ENCODE measurements at regions not wholly inside any gene's neighbourhood (a gene's known extent, or its start where the extent isn't known, plus 50 kb on each side); places are given as distances from the start of the nearest gene placed in this dataset.
"Not testable (repeated sequence)": the region's sequence is repeated elsewhere in the genome, so short reads cannot be mapped to it uniquely, and the experiment has no call there.

DNA sequence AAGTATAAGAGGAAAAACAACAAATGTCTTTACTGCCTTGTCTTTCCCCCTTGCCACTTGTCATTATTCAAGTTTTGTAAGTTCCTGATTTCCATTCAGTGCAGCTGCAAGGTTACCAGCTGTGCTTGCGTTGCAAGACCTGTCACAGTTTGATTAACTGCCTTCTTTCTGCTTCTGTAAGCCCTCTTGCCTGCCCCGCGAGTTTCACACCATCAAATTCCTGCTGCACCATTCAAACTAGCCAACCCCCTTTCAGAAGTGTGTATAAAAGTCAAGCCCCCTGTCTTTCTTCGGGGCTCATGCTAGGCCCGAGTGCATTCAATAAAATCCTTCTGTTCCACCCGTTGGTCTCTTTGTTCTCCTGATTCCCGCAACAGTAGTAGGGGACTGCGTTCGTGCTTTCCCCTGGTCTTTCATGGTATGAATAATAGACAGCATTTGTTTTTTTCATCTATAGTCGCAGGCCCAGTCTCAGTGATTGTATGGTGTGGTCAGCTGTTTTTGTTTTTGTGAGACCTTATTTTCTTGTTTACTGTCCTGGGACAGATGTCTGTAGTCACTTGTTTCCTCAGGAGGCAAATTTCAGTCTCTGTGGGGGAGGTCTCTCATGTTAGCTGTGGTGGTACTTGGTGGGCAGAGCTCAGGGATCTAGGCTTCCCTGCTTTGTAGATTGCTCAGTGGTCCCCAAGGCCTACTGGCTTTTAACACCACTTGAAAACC lies 159.1 kb upstream of the NOTCH2NLA start:
- peak overlapping the region; percentile 88 for H3K27ac ChIP-seq
- peak; percentile 12 for DNase-seq (ENCODE audit: low read depth, low spot score)

DNA sequence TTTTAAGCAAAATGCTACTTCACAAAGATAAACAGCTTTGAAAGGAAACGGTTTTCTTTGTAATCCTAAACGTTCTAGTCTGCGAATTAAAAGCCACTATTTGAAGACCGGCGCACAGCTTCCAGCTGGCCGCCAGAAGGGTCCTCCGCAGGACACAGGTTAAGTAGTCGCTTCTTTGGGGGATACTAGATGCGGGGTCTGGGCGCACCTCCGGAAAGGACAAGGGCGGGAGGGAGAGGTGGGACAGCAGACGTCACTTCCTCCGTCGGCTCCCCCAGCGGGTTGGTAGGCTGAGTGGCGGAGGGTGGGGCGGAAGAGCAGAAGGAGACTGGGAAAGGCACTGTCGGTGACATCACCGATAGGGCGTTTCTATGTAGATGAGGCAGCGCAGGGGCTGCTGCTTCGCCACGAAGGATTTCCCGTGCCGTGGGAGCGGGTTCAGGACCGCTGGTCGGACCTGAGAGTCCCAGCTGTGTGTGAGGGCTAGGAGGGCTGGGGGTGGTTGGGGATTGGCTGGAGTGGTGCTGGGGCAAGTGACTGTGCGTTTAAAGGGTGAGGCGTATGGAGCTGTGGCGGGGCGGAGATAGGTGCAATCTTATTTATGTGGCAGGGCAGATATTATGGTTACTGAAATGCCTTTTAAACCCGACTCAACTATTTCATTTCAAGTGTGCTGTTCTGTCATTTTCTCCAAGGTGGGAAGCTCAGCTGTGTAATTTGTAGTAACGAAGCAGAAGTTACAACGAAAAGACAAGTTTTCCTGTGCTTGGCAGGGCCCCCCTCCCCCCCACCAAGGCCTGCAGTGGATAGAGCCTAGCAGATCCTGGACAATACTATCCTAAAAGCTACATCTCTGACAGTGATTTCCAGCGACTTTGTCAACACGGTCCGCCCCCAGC lies 158.3 kb upstream of the NOTCH2NLA start:
- peak overlapping the region; percentile 88 for H3K27ac ChIP-seq
- peak; percentile 96 for DNase-seq (ENCODE audit: low read depth, low spot score)

DNA sequence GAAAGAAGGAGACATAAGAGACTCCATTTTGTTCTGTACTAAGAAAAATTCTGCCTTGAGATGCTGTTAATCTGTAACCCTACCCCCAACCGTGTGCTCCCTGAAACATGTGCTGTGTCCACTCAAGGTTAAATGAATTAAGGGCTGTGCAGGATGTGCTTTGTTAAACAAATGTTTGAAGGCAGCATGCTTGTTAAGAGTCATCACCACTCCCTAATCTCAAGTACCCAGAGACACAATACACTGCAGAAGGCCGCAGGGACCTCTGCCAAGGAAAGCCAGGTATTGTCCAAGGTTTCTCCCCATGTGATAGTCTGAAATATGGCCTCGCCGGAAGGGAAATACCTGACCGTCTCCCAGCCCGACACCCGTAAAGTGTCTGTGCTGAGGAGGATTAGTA lies 152.4 kb upstream of the NOTCH2NLA start:
- not testable (repeated sequence) for DNase-seq (ENCODE audit: low read depth, low spot score); H3K27ac ChIP-seq

DNA sequence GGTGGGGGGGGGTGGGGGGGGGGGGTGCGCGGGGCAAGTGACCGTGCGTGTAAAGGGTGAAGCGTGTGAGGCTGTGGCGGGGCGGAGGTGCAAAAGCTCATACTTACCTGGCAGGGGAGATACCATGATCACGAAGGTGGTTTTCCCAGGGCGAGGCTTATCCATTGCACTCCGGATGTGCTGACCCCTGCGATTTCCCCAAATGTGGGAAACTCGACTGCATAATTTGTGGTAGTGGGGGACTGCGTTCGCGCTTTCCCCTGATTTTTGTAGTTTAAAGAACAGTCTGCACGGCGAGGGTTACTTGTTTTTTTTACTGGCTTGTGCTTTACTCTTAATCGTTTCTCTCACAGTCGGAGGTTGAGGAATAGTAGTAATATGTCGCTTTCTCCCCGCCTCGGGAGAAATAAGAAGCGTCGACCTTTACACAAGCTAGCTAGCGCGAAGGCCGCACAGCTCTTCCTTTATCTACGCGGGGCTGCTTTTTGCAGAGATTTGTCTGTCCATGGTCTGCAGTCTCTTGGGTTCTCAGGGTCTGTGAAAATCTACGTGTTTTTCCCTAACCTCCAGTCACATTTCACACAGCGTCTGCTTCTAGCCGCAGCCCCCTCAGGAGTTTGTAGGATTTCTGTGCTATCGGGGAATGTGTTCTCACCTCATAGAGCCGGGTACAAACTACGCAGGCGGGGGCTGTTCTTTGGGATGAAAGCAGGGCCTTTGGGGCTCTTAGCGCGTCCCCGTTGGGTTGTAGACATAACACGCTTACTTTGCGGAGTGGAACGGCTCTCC lies 148.1 kb upstream of the NOTCH2NLA start:
- peak overlapping the region; percentile 87 for H3K27ac ChIP-seq

DNA sequence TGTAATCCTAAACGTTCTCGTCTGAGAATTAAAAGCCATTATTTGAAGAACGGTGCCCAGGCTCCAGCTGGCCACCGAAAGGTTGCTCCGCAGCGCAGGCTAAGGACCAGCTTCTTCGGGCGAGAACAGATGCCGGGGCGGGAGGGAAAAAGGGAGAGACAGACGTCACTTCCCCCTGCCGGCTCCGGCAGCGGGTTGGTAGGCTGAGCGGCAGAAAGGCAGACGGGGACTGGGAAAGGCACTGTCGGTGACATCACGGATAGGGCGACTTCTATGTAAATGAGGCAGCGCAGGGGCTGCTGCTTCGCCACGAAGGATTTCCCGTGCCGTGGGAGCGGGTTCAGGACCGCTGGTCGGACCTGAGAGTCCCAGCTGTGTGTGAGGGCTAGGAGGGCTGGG lies 147.5 kb upstream of the NOTCH2NLA start:
- peak; percentile 33 for DNase-seq (ENCODE audit: low read depth, low spot score)
- H3K27ac ChIP-seq, result peak overlapping the region; percentile 87

More for the DNA sequence above, 148.1 kb upstream of the NOTCH2NLA start:
- DNase-seq (ENCODE audit: low read depth, low spot score), result peak; percentile 97

DNA sequence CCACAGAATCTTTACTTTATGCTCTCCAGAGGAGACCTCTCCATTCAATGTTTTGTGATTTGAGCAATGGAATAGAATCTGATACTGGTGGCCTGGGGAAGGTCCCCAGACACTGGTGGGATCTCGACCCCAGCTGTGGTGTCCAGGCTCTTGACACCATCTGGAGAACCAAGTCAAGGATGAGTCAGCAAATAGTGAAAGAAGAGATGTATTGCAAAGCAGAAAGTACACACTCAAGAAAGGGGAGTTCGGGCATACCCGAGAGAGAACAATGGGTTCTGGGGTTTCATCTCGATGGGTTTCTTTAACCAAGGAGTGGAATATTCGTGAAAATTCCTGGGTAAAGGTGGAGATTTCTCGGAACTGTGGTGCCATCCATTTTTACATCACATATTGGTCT lies 146.3 kb upstream of the NOTCH2NLA start:
- DNase-seq (ENCODE audit: low read depth, low spot score); H3K27ac ChIP-seq: not testable (repeated sequence)

DNA sequence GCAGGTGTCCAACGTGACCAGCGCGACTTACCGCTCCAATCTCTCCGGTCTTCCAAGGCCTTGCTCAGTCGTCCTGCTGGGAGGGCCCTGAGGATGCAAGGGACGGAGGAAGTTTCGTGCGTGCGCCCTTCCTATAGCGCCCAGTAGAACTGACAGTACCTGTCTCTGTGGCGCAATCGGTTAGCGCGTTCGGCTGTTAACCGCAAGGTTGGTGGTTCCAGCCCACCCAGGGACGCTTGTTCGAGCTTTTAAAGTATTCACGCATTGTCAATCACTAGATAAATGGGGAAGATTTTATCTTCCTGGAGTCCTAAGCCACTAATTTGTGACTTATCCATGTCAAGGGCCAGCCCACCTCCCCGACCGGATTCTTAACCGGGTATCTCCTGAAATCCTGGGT lies 141.1 kb upstream of the NOTCH2NLA start:
- DNase-seq (ENCODE audit: low read depth, low spot score), result peak; percentile 43
- H3K27ac ChIP-seq, result peak overlapping the region; percentile 58

DNA sequence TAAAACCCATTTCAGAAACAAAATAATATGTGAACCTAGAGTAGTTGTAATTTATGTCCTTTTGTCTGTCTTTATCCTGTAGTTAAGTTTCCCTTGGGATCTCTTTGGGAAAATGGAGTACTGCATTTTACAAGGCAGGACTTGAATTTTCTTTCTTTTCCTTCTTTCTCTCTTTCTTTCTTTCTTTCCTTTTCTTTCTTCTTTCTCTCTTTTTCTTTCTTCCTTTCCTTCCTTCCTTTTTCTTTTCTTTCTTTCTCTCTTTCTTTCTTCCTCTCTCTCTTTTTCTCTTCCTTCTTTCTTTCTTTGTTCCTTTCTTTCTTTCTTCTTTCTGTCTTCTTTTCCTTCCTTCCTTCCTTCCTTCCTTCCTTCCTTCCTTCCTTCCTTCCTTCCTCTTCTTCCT lies 126.6 kb upstream of the NOTCH2NLA start:
- not testable (repeated sequence) for H3K27ac ChIP-seq; DNase-seq (ENCODE audit: low read depth, low spot score)

DNA sequence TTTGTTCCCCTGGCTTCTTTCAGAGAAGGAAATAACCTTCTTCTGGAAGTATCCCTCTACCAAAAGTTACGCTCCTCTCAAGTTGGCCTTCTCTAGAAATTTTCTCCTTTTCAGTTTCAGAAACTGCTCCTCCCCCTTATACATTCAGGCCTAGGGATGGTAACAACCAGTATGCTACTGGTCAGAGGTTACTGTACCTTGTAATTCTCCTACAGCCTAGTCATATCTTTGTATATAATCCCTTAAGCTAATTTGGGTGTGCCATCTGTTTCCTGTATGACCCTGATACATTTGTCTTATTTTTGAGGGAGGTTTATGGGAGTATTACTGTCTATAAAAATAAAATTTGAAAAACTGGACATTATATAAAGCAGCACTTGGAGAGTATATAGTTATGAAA lies 98.0 kb upstream of the NOTCH2NLA start:
- not testable (repeated sequence) for H3K27ac ChIP-seq; DNase-seq (ENCODE audit: low read depth, low spot score)

DNA sequence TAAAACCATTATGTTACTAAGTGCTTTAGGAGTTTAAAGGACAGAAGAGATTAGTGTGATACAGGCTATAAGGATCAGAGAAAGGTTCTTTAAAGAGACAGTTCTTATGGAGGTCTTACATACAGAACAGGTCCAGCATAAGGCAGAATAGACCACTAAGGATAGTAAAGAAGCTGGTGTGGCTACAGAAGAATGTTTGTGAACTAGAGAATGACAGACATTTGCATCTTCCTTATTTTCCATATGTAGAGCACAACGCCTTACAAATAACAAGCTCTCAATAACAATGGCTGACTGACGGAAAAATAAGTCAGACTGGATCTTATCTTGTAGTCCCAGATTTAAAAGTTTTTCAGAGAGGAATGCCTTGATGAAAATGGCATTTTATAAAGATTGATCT lies 95.6 kb upstream of the NOTCH2NLA start:
- H3K27ac ChIP-seq; DNase-seq (ENCODE audit: low read depth, low spot score): not testable (repeated sequence)

DNA sequence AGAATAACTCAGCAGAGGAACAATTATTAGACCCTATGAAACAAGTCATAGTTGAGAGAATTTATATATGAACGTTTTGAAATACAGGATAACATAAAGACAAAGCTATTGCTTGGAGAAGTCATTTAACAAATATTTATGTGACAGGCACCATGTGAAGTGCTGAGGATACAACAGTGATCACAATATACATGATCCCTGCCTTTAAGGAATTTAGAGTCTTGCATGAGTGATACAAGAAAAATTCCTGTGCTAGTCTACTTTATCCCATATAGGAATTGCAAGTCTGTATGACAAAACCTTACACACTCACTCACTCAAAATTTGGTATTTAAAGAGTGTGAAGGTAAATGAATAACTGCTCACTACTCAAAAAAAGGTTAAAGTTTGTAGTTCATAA lies 94.5 kb upstream of the NOTCH2NLA start:
- not testable (repeated sequence) for H3K27ac ChIP-seq; DNase-seq (ENCODE audit: low read depth, low spot score)

DNA sequence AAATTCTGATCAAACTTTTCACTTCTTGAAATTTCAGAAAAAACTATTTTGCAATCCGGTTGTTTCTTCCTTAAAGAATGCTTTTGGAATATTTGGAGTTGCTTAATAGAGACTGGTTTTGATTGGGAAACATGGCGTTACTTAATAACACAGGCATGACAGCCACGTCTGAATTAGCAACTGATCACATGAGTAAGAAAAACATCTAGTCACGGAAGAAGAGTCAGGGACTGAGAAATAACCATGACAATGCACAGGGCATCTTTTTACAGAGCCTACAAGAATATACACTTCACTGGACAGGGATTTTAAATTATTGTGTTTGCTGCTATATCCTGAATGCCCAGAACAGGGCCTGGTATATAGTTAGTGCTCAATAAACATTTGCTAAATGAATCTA lies 94.1 kb upstream of the NOTCH2NLA start:
- not testable (repeated sequence) for DNase-seq (ENCODE audit: low read depth, low spot score); H3K27ac ChIP-seq

DNA sequence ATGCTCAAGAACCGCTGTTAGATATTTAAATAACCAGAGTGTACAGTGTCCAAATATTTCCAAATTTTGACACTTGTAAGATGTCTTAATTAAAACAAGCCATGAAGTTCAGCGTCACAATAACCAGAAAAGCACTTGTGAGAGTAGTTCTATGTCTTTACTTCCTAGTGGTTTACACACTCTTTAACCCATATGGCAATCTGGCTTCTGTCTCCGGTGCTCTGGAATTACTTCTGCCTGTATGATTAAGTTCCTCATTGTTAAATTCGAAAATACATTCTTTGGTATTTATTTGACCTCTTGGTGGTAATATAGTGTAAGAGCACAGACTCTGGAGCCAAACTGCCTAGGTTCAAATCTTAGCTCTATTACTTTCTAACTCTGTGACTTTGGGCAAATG lies 89.9 kb upstream of the NOTCH2NLA start:
- DNase-seq (ENCODE audit: low read depth, low spot score); H3K27ac ChIP-seq: not testable (repeated sequence)

DNA sequence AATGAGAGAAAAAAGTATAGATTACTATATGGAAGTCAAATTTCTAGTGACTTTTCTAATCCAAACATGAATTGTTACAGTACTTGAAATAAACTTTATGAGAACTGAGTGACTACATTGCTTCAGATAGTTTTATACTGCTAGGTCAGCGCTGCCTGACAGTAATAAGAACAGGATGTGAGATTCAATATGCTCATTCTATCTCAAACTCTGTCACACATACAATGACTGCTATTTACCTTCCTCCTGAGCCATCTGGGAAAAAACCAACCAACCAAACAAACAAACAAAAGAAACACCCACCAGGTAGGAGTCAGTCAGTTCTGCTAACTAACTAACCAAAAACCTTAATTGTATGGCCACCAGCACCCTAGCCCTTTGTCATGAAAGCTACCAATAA lies 89.0 kb upstream of the NOTCH2NLA start:
- DNase-seq (ENCODE audit: low read depth, low spot score); H3K27ac ChIP-seq: not testable (repeated sequence)

DNA sequence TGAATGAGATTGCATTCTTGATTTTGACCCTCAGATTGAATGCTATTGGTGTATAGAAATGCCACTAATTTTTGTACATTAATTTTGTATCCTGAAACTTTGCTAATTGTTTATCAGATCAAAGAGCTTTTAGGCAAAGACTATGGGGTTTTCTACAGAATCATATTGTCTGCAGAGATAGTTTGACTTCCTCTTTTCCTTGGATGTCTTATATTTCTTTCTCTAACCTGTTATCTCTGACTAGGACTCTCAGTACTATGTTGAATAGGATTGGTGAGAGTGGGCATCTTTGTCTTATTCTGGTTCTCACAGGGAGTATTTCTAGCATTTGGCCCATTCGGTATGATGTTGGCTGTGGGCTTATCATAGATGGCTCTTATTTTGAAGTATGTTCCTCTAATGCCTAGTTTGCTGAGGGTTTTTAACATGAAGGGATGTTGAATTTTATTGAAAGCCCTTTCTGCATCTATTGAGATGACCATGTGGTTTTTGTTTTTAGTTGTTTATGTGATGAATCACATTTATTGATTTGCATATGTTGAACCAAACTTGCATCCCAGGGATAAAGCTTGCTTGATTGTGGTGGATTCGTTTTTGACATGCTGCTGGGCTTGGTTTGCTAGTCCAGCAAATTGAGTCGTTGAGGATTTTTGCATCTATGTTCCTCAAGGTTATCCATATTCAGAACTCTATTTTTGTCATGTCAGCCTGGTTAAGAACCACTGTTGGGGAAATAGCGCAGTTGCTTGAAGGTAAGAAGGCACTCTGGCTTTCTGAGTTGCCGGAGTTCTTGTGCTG lies 85.8 kb upstream of the NOTCH2NLA start:
- not testable (repeated sequence) for DNase-seq (ENCODE audit: low read depth, low spot score)

DNA sequence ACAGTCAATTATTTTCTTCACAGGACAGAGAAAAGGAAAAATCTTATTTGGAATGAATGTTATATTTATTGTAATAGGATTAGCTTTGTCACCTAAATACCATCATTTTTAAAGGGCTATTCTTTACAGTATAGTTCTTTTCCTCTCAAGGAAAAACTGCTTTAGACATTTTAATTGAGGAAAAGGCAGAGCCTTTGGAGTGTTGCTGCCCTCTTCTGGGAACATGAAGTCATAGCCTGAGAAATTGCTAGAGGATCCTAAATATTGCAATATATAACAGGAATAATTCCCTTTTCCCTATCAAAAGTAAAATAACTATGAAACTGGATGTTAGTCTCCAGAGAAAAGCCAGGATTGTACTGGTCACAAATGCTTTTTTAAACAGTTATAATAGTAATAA lies 81.8 kb upstream of the NOTCH2NLA start:
- H3K27ac ChIP-seq; DNase-seq (ENCODE audit: low read depth, low spot score): not testable (repeated sequence)

More for the DNA sequence above, 85.8 kb upstream of the NOTCH2NLA start:
- H3K27ac ChIP-seq, result not testable (repeated sequence)

DNA sequence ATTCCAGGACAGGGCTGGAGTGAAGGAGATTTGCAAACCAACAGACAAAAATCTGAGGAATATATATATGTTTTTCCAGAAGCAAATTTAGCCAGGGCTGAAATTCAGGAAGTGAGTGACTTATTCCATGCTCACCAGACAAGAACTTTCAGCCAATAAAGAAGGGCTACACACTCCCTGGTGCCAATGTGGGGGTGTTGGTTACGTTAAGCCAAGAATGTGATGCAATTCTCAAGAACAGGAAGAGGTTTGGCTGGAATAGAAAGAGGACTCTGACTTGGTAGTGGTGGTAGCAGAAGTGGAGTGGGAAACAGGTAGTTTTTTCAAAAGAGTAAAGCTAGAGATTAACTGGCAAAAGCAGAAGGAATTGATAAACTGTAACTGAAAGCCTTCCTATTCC lies 80.6 kb upstream of the NOTCH2NLA start:
- H3K27ac ChIP-seq; DNase-seq (ENCODE audit: low read depth, low spot score): not testable (repeated sequence)

DNA sequence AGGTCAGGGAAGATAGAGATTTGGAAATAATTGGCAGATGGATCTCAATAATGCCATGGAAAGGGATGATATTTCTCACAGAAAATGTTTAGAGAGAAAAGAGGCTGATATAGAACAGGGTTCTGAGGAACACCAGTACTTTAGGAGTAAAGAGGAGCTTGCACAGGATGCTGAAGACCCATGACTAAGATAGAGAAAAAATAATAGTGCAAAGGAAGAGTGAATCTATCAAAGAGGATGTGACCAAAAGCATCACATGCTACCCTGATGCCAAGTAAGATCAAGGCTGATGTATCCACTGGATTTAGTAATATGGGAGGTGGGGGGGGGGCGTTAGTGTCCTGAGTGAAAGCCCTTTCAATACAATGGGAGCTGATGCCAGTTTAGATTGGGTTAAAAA lies 80.1 kb upstream of the NOTCH2NLA start:
- not testable (repeated sequence) for H3K27ac ChIP-seq; DNase-seq (ENCODE audit: low read depth, low spot score)

DNA sequence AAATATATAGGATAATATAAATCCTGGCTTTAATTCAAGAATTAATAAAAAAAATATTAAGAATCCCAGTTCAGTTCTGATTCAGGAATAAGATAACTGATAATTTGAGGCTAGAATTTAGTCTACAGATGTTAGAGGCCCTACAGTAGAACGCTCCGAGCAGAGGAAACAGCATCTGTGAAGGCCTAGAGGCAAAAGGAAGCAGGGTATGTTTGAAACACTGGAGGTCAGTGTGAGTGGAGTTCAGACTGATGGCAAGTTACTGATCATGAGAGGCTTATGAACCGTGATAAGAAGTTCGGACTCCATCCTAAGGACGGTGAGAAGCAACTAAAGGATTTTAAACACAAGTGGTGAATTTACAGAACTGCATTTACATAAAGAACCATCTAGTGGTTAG lies 79.3 kb upstream of the NOTCH2NLA start:
- not testable (repeated sequence) for H3K27ac ChIP-seq; DNase-seq (ENCODE audit: low read depth, low spot score)

DNA sequence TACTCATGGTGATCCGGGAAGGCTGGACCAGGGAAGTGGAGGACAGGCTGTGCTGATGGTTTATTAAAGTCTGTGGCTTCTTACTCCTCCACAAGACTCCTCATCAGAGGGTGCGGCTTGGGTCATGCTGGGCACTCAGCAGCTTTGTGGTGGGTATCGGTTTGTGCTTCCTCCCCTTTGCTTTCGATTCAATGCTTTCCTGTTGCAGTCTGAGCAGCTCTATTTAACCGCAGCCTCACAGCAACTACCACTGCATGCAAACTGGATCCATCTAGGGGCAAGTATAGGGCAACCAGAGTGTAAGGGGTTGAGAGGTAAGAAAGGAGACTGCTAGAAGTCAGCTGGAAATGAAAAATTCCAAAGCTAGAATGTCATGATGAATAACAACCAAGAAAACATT lies 78.8 kb upstream of the NOTCH2NLA start:
- H3K27ac ChIP-seq; DNase-seq (ENCODE audit: low read depth, low spot score): not testable (repeated sequence)
